Epithelial cell of esophagus (primary cell): ENCODE measurements at regions not wholly inside any gene's neighbourhood (a gene's known extent, or its start where the extent isn't known, plus 50 kb on each side); places are given as distances from the start of the nearest gene placed in this dataset.

ENCODE experiments used
- DNase-seq: peaks from one replicate; pipeline ENCODE4 v3.0.0; 2010; ENCODE audit warnings: low read depth
- H3K4me3 ChIP-seq: 2 replicates; pipeline ENCODE4 v1.5.1; 2011; ENCODE audit warnings: mild to moderate bottlenecking, low read length, control low read depth
- CTCF ChIP-seq: IDR thresholded peaks from 2 replicates; pipeline ENCODE4 v1.5.1; 2011; ENCODE audit warnings: low read depth, mild to moderate bottlenecking, low read length, control low read depth, inconsistent platforms; ENCODE audit not compliant: insufficient read depth; ENCODE audit errors: missing control alignments

GRCh38 chr16:85971902-85972638 is 73.1 kb downstream of the IRF8 start:
- TF ChIP-seq CTCF = no peak
- no peak overlapping the region for H3K4me3 ChIP-seq
- DNase-seq = no peak

GRCh38 chr16:85974428-85975375 is 75.7 kb downstream of the IRF8 start:
- DNase-seq = no peak
- H3K4me3 ChIP-seq = no peak overlapping the region
- TF ChIP-seq CTCF = no peak

- no peak overlapping the region for H3K4me3 ChIP-seq
- no peak for TF ChIP-seq CTCF
- DNase-seq = no peak
Measured at GRCh38 chr16:85975451-85975981, 76.6 kb downstream of the IRF8 start.

- H3K4me3 ChIP-seq = no peak overlapping the region
- no peak for DNase-seq
- TF ChIP-seq CTCF = no peak
Measured at GRCh38 chr16:85978291-85978775, 79.4 kb downstream of the IRF8 start.

GRCh38 chr16:85978976-85979375 is 80.0 kb downstream of the IRF8 start:
- no peak for TF ChIP-seq CTCF
- no peak for DNase-seq

GRCh38 chr16:85979605-85980004 is 80.6 kb downstream of the IRF8 start:
- DNase-seq = no peak

More at GRCh38 chr16:85978976-85979375, 80.0 kb downstream of the IRF8 start:
- no peak overlapping the region for H3K4me3 ChIP-seq

More at GRCh38 chr16:85979605-85980004, 80.6 kb downstream of the IRF8 start:
- H3K4me3 ChIP-seq = no peak overlapping the region
- no peak for TF ChIP-seq CTCF
